Endodermal cell (in vitro differentiated cells): ENCODE measurements at regions not wholly inside any gene's neighbourhood (a gene's known extent, or its start where the extent isn't known, plus 50 kb on each side); places are given as distances from the start of the nearest gene placed in this dataset.

Source experiments
- DNase-seq: peaks from one replicate; pipeline ENCODE4 v3.0.0-alpha.2; 2017
- H3K27ac ChIP-seq: 2 replicates; pipeline ENCODE4 v1.5.1; 2013; ENCODE audit warnings: mild to moderate bottlenecking, low read depth, low read length, moderate library complexity
- H3K27me3 ChIP-seq: 2 replicates; pipeline ENCODE4 v1.6.1; 2013; ENCODE audit warnings: mild to moderate bottlenecking, low read length, moderate library complexity; ENCODE audit not compliant: insufficient read depth, control insufficient read depth, poor library complexity, severe bottlenecking
- H3K36me3 ChIP-seq: 2 replicates; pipeline ENCODE4 v1.7.0; 2013; ENCODE audit warnings: mild to moderate bottlenecking, low read length, moderate library complexity; ENCODE audit not compliant: control insufficient read depth, insufficient read depth
- H3K4me1 ChIP-seq: one replicate; pipeline ENCODE4 v1.7.0; 2013; ENCODE audit warnings: low read length; ENCODE audit not compliant: control insufficient read depth, insufficient read depth
- H3K4me3 ChIP-seq: 2 replicates; pipeline ENCODE4 v1.5.1; 2013; ENCODE audit warnings: mild to moderate bottlenecking, low read length, moderate library complexity
- H3K9ac ChIP-seq: 2 replicates; pipeline ENCODE4 v1.6.1; 2013; ENCODE audit warnings: mild to moderate bottlenecking, low read length, moderate library complexity; ENCODE audit not compliant: poor library complexity, severe bottlenecking; ENCODE audit errors: extremely low read depth
- H3K9me3 ChIP-seq: 2 replicates; pipeline ENCODE4 v1.6.1; 2013; ENCODE audit warnings: mild to moderate bottlenecking, low read length, moderate library complexity; ENCODE audit not compliant: control insufficient read depth
- H3K27ac Mint-ChIP-seq: 2 replicates; pipeline ENCODE4 v1.8.0; 2020; ENCODE audit warnings: mixed read lengths
- H3K27me3 Mint-ChIP-seq: 2 replicates; pipeline ENCODE4 v1.8.0; 2021; ENCODE audit warnings: mild to moderate bottlenecking, mixed read lengths; ENCODE audit not compliant: insufficient read depth
- H3K36me3 Mint-ChIP-seq: 2 replicates; pipeline ENCODE4 v1.8.0; 2020; ENCODE audit warnings: low read depth, mixed read lengths
- H3K4me1 Mint-ChIP-seq: 2 replicates; pipeline ENCODE4 v1.8.0; 2020; ENCODE audit warnings: mixed read lengths
- H3K4me3 Mint-ChIP-seq: 2 replicates; pipeline ENCODE4 v1.8.0; 2020; ENCODE audit warnings: mild to moderate bottlenecking, moderate library complexity, mixed read lengths
- H3K9me3 Mint-ChIP-seq: 2 replicates; pipeline ENCODE4 v1.8.0; 2020; ENCODE audit warnings: mild to moderate bottlenecking, mixed read lengths
- CTCF ChIP-seq: fragments of 200-600 bp; sonication (generic); conservative IDR thresholded peaks from 2 replicates; pipeline ENCODE4 v1.5.0; 2021; ENCODE audit warnings: antibody characterized with exemption, mild to moderate bottlenecking
- WGBS, 2 experiments: methylation state at CpG; one replicate each; pipeline versions ENCODE4 v1.1.5 to v1.1.7; 2013; ENCODE audit warnings: missing lambda C conversion rate in 2 of 2, mixed read lengths in 1 of 2; ENCODE audit not compliant: insufficient coverage in 1 of 2, insufficient read length in 1 of 2; 5-methylcytosine and 5-hydroxymethylcytosine counted together

- 90 to 94% methylated on average over 2 of the region's 2 CpGs for WGBS, 2 experiments
- no peak overlapping the region for H3K4me3 Mint-ChIP-seq
Observed at GRCh38 chr6:126945812-126946360, 172.6 kb upstream of the RSPO3 start.

GRCh38 chr6:126947070-126947469, 171.4 kb upstream of the RSPO3 start:
- no peak overlapping the region for H3K27ac ChIP-seq
- no peak overlapping the region for H3K9ac ChIP-seq
- Mint-ChIP-seq H3K36me3 (no peaks in the 10 kb centered on the region), H3K27me3 (peaks cover 18% of the 10 kb centered on the region), H3K9me3 (no peaks in the 10 kb centered on the region), H3K4me1 (peaks cover 32% of the 10 kb centered on the region), H3K4me3 (no peak overlapping the region), H3K27ac (no peak overlapping the region)
- no peaks in the 10 kb centered on the region for H3K36me3 ChIP-seq
- no peaks in the 10 kb centered on the region for H3K9me3 ChIP-seq
- TF ChIP-seq CTCF, result no peak
- DNase-seq, result no peak
- 84 to 88% methylated on average over 1 to 4 of the region's 4 CpGs for WGBS, 2 experiments
- no peaks in the 10 kb centered on the region for H3K27me3 ChIP-seq
- peaks cover 9% of the 10 kb centered on the region for H3K4me1 ChIP-seq
- no peak overlapping the region for H3K4me3 ChIP-seq

More at GRCh38 chr6:126945812-126946360, 172.6 kb upstream of the RSPO3 start:
- no peak for TF ChIP-seq CTCF
- Mint-ChIP-seq H3K4me1 (peaks cover 21% of the 10 kb centered on the region), H3K27ac (no peak overlapping the region), H3K27me3 (peaks cover 21% of the 10 kb centered on the region), H3K9me3 (no peaks in the 10 kb centered on the region), H3K36me3 (no peaks in the 10 kb centered on the region)
- no peaks in the 10 kb centered on the region for H3K27me3 ChIP-seq
- H3K36me3 ChIP-seq, result no peaks in the 10 kb centered on the region
- no peak for DNase-seq
- H3K4me1 ChIP-seq, result peaks cover 4% of the 10 kb centered on the region
- H3K9ac ChIP-seq, result no peak overlapping the region
- H3K4me3 ChIP-seq, result no peak overlapping the region
- H3K9me3 ChIP-seq, result no peaks in the 10 kb centered on the region
- no peak overlapping the region for H3K27ac ChIP-seq

GRCh38 chr6:126949786-126950185, 168.7 kb upstream of the RSPO3 start:
- Mint-ChIP-seq H3K4me3 (no peak overlapping the region), H3K27me3 (peaks cover 10% of the 10 kb centered on the region), H3K27ac (no peak overlapping the region), H3K4me1 (peaks cover 39% of the 10 kb centered on the region), H3K36me3 (no peaks in the 10 kb centered on the region), H3K9me3 (no peaks in the 10 kb centered on the region)
- no peak for TF ChIP-seq CTCF
- Histone ChIP-seq H3K27me3 (no peaks in the 10 kb centered on the region), H3K9ac (no peak overlapping the region), H3K4me3 (no peak overlapping the region), H3K9me3 (no peaks in the 10 kb centered on the region), H3K27ac (no peak overlapping the region), H3K4me1 (peaks cover 11% of the 10 kb centered on the region), H3K36me3 (no peaks in the 10 kb centered on the region)
- WGBS, 2 experiments, result 13 to 20% methylated on average over 1 of the region's 1 CpG
- no peak for DNase-seq
